ENCODE measurements at regions not wholly inside any gene's neighbourhood (a gene's known extent, or its start where the extent isn't known, plus 50 kb on each side); places are given as distances from the start of the nearest gene placed in this dataset.

DNA sequence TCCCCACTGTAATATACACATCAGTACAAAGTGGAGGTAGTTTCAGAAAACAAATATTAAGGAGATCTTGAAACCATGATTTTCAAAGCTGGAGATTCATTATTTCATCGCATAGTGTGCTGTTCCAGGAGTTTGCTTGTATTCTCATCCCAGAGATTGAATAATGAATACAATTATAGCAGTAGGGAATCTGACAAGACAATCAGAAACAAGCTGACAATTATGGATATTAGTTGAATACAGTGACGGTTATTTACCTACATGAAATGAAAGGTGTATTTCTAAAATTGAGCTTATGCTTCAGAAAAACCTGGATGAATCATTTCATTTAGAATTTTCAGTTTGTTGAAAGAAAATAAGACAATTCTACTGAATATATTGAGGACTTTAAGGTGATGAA lies 2119.0 kb downstream of the MRPL39 start:
- TF ChIP-seq, protein P1, sequence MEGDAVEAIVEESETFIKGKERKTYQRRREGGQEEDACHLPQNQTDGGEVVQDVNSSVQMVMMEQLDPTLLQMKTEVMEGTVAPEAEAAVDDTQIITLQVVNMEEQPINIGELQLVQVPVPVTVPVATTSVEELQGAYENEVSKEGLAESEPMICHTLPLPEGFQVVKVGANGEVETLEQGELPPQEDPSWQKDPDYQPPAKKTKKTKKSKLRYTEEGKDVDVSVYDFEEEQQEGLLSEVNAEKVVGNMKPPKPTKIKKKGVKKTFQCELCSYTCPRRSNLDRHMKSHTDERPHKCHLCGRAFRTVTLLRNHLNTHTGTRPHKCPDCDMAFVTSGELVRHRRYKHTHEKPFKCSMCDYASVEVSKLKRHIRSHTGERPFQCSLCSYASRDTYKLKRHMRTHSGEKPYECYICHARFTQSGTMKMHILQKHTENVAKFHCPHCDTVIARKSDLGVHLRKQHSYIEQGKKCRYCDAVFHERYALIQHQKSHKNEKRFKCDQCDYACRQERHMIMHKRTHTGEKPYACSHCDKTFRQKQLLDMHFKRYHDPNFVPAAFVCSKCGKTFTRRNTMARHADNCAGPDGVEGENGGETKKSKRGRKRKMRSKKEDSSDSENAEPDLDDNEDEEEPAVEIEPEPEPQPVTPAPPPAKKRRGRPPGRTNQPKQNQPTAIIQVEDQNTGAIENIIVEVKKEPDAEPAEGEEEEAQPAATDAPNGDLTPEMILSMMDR (IDR thresholded peaks at IDR 0.05) = no peak
- no peak for TF ChIP-seq EZH2 (IDR thresholded peaks at IDR 0.05; ENCODE audit: borderline replicate concordance, insufficient read depth, low read depth, low read length, poor library complexity, severe bottlenecking)

Data from B cell (primary cell).